MCF 10A (cell line): ENCODE measurements at regions not wholly inside any gene's neighbourhood (a gene's known extent, or its start where the extent isn't known, plus 50 kb on each side); places are given as distances from the start of the nearest gene placed in this dataset.

Experiments used
- BruUV-seq: library from RNA; stranded (reverse); fragments of 400-500 nt; replicated peaks from 2 replicates; lab custom pipeline; 2021; lab: Mats Ljungman, UMichigan
- CTCF ChIA-PET: fragments of 300-600 bp; sonication (Branson Sonifier 250); formaldehyde crosslinking; extraction: SDS; loops from one replicate; lab custom pipeline; 2021; ENCODE audit warnings: antibody characterized with exemption, inconsistent platforms; lab: Yijun Ruan, JAX
- POLR2A ChIA-PET: fragments of 300-600, 350-650 bp; sonication (Branson Sonifier 250); formaldehyde crosslinking; extraction: SDS; loops from one replicate; lab custom pipeline; 2020; ENCODE audit warnings: antibody characterized with exemption, inconsistent platforms; lab: Yijun Ruan, JAX
- DNase-seq: peaks from one replicate; pipeline ENCODE4 v3.0.0-alpha.2; 2018; ENCODE audit not compliant: unreplicated experiment
- H3K27ac Mint-ChIP-seq: one replicate; pipeline ENCODE4 v1.8.0; 2022; ENCODE audit warnings: mild to moderate bottlenecking, low read depth, mixed read lengths; ENCODE audit not compliant: unreplicated experiment
- H3K27me3 Mint-ChIP-seq: one replicate; pipeline ENCODE4 v1.8.0; 2022; ENCODE audit warnings: mixed read lengths; ENCODE audit not compliant: insufficient read depth, unreplicated experiment
- H3K36me3 Mint-ChIP-seq: one replicate; pipeline ENCODE4 v1.8.0; 2022; ENCODE audit warnings: mild to moderate bottlenecking, moderate library complexity, mixed read lengths; ENCODE audit not compliant: insufficient read depth, unreplicated experiment
- H3K4me1 Mint-ChIP-seq: one replicate; pipeline ENCODE4 v1.8.0; 2022; ENCODE audit warnings: mixed read lengths; ENCODE audit not compliant: insufficient read depth, unreplicated experiment
- H3K4me3 Mint-ChIP-seq: one replicate; pipeline ENCODE4 v1.8.0; 2022; ENCODE audit warnings: mild to moderate bottlenecking, moderate library complexity, mixed read lengths; ENCODE audit not compliant: unreplicated experiment
- H3K9me3 Mint-ChIP-seq: one replicate; pipeline ENCODE4 v1.8.0; 2022; ENCODE audit warnings: mixed read lengths; ENCODE audit not compliant: unreplicated experiment
- intact Hi-C: fragments of 100-400 bp; cut with micrococcal nuclease; formaldehyde crosslinking; loops from 2 replicates; pipeline ENCODE4 v1.14.1; 2022
- TF ChIP-seq, protein P1 (sequence below): fragments of 200-600 bp; IDR thresholded peaks from one replicate; pipeline ENCODE4 v1.8.0; 2022; ENCODE audit warnings: antibody characterized with exemption, mild to moderate bottlenecking; ENCODE audit not compliant: unreplicated experiment

DNA sequence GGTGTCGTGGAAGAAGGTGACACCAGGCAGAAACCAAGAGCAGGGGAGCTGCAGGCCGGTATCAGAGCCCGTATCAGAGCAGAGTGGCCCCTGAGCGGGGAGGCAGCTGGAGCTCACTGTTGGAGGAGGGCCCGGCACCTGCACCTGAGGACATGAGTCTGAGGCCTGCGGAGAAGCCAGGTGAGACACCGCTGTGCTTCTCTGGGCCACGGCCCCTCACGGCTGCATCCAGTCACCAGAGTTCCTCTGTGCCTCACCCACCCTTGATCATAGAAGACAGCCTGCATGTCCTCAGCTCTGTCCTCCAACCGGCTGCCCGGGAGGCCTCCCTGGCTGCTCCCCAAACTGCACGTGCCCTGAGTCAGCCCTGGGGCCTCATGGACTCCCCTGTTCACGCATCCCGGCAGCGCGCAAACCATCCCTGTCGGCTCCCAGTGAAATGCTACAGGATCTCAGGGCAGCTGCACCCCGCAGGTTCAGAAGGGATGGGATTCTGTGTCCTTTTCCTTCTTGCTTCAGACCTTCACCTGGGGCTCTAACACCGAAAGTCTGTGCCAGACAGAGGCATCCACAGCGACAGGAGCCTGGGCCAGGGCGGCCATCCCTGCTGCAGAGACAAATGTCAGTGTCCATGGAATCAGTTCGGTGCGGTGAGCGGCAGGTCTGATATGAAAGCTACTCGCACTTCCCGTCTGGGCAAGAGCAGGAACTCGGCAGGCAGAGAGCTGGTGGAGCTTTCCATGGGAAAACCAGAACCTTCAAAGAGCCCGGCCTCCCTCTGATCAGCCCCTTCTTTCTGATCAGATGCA lies 111.9 kb upstream of the FAM20C start:
- Mint-ChIP-seq H3K4me3 (no peak overlapping the region), H3K9me3 (no peaks in the 10 kb centered on the region), H3K27me3 (peaks cover 12% of the 10 kb centered on the region), H3K27ac (no peak overlapping the region), H3K36me3 (no peaks in the 10 kb centered on the region), H3K4me1 (peaks cover 6% of the 10 kb centered on the region)
- CTCF ChIA-PET: no interaction called here
- intact Hi-C loops: no loop called here
- BruUV-seq: no TSS peak
- no peak for DNase-seq
- TF ChIP-seq, protein P1, sequence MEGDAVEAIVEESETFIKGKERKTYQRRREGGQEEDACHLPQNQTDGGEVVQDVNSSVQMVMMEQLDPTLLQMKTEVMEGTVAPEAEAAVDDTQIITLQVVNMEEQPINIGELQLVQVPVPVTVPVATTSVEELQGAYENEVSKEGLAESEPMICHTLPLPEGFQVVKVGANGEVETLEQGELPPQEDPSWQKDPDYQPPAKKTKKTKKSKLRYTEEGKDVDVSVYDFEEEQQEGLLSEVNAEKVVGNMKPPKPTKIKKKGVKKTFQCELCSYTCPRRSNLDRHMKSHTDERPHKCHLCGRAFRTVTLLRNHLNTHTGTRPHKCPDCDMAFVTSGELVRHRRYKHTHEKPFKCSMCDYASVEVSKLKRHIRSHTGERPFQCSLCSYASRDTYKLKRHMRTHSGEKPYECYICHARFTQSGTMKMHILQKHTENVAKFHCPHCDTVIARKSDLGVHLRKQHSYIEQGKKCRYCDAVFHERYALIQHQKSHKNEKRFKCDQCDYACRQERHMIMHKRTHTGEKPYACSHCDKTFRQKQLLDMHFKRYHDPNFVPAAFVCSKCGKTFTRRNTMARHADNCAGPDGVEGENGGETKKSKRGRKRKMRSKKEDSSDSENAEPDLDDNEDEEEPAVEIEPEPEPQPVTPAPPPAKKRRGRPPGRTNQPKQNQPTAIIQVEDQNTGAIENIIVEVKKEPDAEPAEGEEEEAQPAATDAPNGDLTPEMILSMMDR: no peak
- POLR2A ChIA-PET: no interaction called here

DNA sequence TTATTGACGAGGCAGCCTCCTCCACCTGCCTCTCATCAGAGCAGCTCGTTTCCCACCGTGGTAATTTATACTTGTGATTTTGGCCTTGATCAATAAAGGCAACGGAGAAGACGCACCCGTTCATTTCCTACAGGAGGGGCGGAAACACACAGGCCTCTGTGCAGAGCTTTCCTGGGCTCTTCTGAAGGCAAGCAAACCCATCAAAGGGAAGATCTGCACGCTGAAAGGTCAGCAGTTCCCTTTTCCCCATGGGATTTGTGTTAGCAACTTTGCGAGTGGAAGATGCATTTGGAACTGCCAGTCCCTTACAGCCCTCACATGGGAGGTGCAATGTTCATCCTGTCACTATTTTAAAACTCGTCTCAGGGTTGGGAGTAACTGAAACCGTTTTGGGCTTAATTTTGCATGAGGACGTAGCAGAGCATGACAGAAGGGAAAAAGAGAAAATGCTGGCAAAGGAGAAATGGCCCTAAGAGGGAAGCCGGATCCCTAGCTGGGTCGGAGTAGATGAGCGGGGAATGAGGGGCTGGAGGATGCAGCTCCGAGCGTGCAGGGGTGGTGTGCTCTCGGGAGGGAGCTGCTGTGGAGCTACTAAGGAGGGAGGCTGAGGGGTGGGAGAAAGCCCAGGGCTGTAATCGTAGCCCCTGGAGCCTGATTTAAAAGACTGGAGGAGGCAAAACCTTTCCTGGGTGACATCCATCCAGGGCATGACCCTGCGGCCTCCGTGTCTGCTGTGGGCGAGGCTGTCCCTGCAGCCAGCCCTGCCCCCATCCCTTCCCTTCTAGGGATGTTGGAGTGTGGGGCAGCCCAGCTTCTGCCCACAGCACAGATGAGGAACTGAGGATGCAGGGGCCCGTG lies 111.1 kb upstream of the FAM20C start:
- no TSS peak for BruUV-seq
- Mint-ChIP-seq H3K27me3 (peaks cover 12% of the 10 kb centered on the region), H3K36me3 (no peaks in the 10 kb centered on the region), H3K4me3 (no peak overlapping the region), H3K4me1 (peaks cover 6% of the 10 kb centered on the region), H3K27ac (no peak overlapping the region), H3K9me3 (no peaks in the 10 kb centered on the region)
- DNase-seq: no peak
- CTCF ChIA-PET: no interaction called here
- intact Hi-C loops: no loop called here
- POLR2A ChIA-PET: no interaction called here
- TF ChIP-seq, protein P1: no peak

DNA sequence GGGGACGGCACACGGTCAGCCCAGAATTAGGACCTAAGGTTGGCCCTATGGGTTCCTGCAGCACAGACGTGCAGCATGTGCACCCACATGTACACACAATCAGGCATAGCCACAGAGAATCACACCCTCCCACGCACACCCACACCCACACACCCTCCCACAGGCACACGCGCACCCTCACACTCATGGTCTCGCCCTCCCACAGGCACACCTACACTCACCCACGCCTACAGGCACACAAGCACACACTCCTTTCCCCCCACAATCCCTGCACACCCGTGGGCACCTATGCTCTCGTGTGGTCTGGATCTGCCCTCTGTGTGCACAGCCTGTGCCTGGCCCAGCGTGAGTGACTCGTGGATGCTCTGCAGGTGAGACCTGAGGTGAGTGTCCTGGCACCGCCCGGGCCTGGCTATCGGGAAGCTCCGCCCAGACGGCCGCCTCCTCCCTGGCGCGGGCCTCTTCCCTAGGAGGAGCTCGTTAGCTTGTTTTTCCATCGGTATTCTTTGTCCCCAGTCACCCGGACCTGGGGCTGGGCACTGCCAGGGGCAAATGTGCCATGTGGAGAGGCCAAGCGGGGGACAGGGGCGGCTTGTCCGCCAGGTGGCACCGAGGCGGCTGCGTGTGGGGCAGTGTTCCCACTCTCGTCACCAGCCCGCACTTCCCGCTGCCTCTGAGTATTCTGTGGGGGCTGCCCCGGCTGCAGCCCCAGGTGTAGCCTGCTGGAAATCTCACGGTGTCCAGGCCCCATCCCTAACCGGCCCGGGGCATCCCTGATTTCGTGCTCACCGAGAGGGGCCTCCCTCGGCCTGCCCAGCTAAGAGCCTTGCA lies 110.2 kb upstream of the FAM20C start:
- TF ChIP-seq, protein P1: no peak
- H3K4me1 Mint-ChIP-seq: peaks cover 6% of the 10 kb centered on the region
- peaks cover 12% of the 10 kb centered on the region for H3K27me3 Mint-ChIP-seq
- ChIA-PET CTCF (interaction anchor here (0.6 to 1.5 kb wide), 3 partner anchors 14 to 900 kb away, joined by 3 read pairs; no protein-coding TSS in a partner anchor), POLR2A (interaction anchor here (1.2 kb wide), 1 partner anchor 17 kb away, joined by 3 read pairs; no protein-coding TSS in a partner anchor)
- H3K27ac Mint-ChIP-seq: no peak overlapping the region
- H3K36me3 Mint-ChIP-seq: no peaks in the 10 kb centered on the region
- intact Hi-C loops: no loop called here
- BruUV-seq: no TSS peak
- DNase-seq: peak; percentile 35
- H3K4me3 Mint-ChIP-seq: no peak overlapping the region
- no peaks in the 10 kb centered on the region for H3K9me3 Mint-ChIP-seq
